ENCODE measurements at regions not wholly inside any gene's neighbourhood (a gene's known extent, or its start where the extent isn't known, plus 50 kb on each side); places are given as distances from the start of the nearest gene placed in this dataset.
"Not testable (repeated sequence)": the region's sequence is repeated elsewhere in the genome, so short reads cannot be mapped to it uniquely, and the experiment has no call there.

- no peak overlapping the region for H3K4me2 ChIP-seq
- no peak overlapping the region for H3K9ac ChIP-seq
- H4K20me1 ChIP-seq (ENCODE audit: insufficient read depth), result no peaks in the 10 kb centered on the region
- H3K4me1 ChIP-seq (ENCODE audit: low read depth, poor library complexity, severe bottlenecking), result peaks cover 7% of the 10 kb centered on the region
- no peak overlapping the region for H3K4me3 ChIP-seq (IDR thresholded peaks at IDR 0.05; ENCODE audit: insufficient read depth, low read depth, low read length)
- TF ChIP-seq CTCF (conservative IDR thresholded peaks at IDR 0.05; ENCODE audit: low read depth, low read length), result no peak
- H3K79me2 ChIP-seq (ENCODE audit: insufficient read depth, low read depth), result no peaks in the 10 kb centered on the region
- H3K27ac ChIP-seq, result no peak overlapping the region
- H3K36me3 ChIP-seq (ENCODE audit: insufficient read depth), result no peaks in the 10 kb centered on the region
- no peak overlapping the region for H2AFZ ChIP-seq (ENCODE audit: low read depth)
- H3K27me3 ChIP-seq (ENCODE audit: insufficient read depth, low read depth), result no peaks in the 10 kb centered on the region
Measured at GRCh38 chr13:108049211-108049610, 166.1 kb downstream of the LIG4 start.

GRCh38 chr13:108044954-108045353 lies 170.4 kb downstream of the LIG4 start:
- H4K20me1 ChIP-seq (ENCODE audit: insufficient read depth), result no peaks in the 10 kb centered on the region
- H3K36me3 ChIP-seq (ENCODE audit: insufficient read depth), result no peaks in the 10 kb centered on the region
- H3K27ac ChIP-seq, result no peak overlapping the region
- no peaks in the 10 kb centered on the region for H3K27me3 ChIP-seq (ENCODE audit: insufficient read depth, low read depth)
- no peaks in the 10 kb centered on the region for H3K79me2 ChIP-seq (ENCODE audit: insufficient read depth, low read depth)
- no peak overlapping the region for H3K4me2 ChIP-seq
- H3K9ac ChIP-seq, result no peak overlapping the region
- no peak for TF ChIP-seq CTCF (conservative IDR thresholded peaks at IDR 0.05; ENCODE audit: low read depth, low read length)
- no peak overlapping the region for H2AFZ ChIP-seq (ENCODE audit: low read depth)
- H3K4me3 ChIP-seq (IDR thresholded peaks at IDR 0.05; ENCODE audit: insufficient read depth, low read depth, low read length), result no peak overlapping the region
- no peaks in the 10 kb centered on the region for H3K4me1 ChIP-seq (ENCODE audit: low read depth, poor library complexity, severe bottlenecking)

DNA sequence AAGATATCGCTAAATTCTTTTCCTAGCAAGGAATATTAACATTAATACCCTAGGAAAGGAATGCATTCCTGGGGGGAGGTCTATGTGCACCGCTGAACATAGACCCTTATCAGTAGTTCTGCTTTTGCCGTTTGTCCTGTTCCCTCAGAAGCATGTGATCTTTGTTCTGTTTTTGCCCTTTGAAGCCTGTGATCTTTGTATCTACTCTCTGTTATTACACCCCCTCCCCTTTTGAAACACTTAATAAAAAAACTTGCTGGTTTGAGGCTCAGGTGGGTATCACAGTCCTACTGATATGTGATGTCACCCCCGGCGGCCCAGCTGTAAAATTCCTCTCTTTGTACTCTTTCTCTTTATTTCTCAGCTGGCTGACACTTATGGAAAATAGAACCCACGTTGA lies 172.5 kb downstream of the LIG4 start:
- H3K27ac ChIP-seq; H3K4me3 ChIP-seq (IDR thresholded peaks at IDR 0.05; ENCODE audit: insufficient read depth, low read depth, low read length); H3K4me1 ChIP-seq (ENCODE audit: low read depth, poor library complexity, severe bottlenecking); H3K79me2 ChIP-seq (ENCODE audit: insufficient read depth, low read depth); H3K27me3 ChIP-seq (ENCODE audit: insufficient read depth, low read depth); H4K20me1 ChIP-seq (ENCODE audit: insufficient read depth); H3K4me2 ChIP-seq; H3K9ac ChIP-seq; H3K36me3 ChIP-seq (ENCODE audit: insufficient read depth); H2AFZ ChIP-seq (ENCODE audit: low read depth): not testable (repeated sequence)

- H4K20me1 ChIP-seq (ENCODE audit: insufficient read depth), result no peaks in the 10 kb centered on the region
- H3K4me1 ChIP-seq (ENCODE audit: low read depth, poor library complexity, severe bottlenecking), result no peaks in the 10 kb centered on the region
- no peak overlapping the region for H3K9ac ChIP-seq
- no peaks in the 10 kb centered on the region for H3K79me2 ChIP-seq (ENCODE audit: insufficient read depth, low read depth)
- no peak overlapping the region for H3K27ac ChIP-seq
- H3K36me3 ChIP-seq (ENCODE audit: insufficient read depth), result no peaks in the 10 kb centered on the region
- no peak overlapping the region for H2AFZ ChIP-seq (ENCODE audit: low read depth)
- TF ChIP-seq CTCF (conservative IDR thresholded peaks at IDR 0.05; ENCODE audit: low read depth, low read length), result no peak
- no peak overlapping the region for H3K4me3 ChIP-seq (IDR thresholded peaks at IDR 0.05; ENCODE audit: insufficient read depth, low read depth, low read length)
- no peak overlapping the region for H3K4me2 ChIP-seq
- H3K27me3 ChIP-seq (ENCODE audit: insufficient read depth, low read depth), result no peaks in the 10 kb centered on the region
Measured at GRCh38 chr13:108037348-108037747, 178.0 kb downstream of the LIG4 start.

DNA sequence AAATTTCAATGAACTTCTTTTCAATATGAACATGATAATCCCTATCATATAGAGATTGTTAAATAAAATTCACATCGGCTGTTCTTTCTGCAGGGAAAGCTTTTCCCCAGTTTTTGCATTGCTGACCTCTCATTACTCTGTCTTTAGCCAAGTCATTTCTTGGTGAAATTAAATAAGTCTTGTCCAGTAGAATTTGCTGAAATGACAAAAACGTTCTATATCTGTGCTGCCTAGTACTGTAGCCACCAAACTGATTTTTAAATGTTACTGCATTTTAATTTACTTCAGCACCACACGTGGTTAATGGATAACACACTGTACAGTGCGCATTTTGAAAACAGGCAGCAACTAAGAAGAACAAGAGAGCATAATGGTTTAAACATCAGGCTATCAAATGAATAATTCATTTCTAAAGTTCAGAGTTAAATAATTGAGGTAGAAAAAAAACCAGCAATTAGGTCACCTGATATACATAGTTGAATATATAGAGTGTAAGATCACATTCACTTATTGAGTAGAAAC lies 178.9 kb downstream of the LIG4 start:
- Histone ChIP-seq H3K9ac (no peak overlapping the region), H3K4me1 (ENCODE audit: low read depth, poor library complexity, severe bottlenecking) (no peaks in the 10 kb centered on the region), H3K27ac (no peak overlapping the region), H3K4me3 (IDR thresholded peaks at IDR 0.05; ENCODE audit: insufficient read depth, low read depth, low read length) (no peak overlapping the region), H3K27me3 (ENCODE audit: insufficient read depth, low read depth) (no peaks in the 10 kb centered on the region), H4K20me1 (ENCODE audit: insufficient read depth) (no peaks in the 10 kb centered on the region), H3K79me2 (ENCODE audit: insufficient read depth, low read depth) (no peaks in the 10 kb centered on the region), H3K36me3 (ENCODE audit: insufficient read depth) (no peaks in the 10 kb centered on the region), H3K4me2 (no peak overlapping the region), H2AFZ (ENCODE audit: low read depth) (no peak overlapping the region)
- no peak for TF ChIP-seq CTCF (conservative IDR thresholded peaks at IDR 0.05; ENCODE audit: low read depth, low read length)

All from KMS-11 (cell line).